Hematopoietic multipotent progenitor cell (in vitro differentiated cells): ENCODE measurements at regions not wholly inside any gene's neighbourhood (a gene's known extent, or its start where the extent isn't known, plus 50 kb on each side); places are given as distances from the start of the nearest gene placed in this dataset.

ENCODE experiments used
- DNase-seq, 3 donors: peaks; one replicate each; pipeline ENCODE4 v3.0.0-alpha.2; 2011 to 2015; ENCODE audit warnings: low read depth in 2 of 3, low spot score in 2 of 3

GRCh38 chr10:64265961-64266360 is 744.8 kb downstream of the REEP3 start:
- no peak for DNase-seq

DNA sequence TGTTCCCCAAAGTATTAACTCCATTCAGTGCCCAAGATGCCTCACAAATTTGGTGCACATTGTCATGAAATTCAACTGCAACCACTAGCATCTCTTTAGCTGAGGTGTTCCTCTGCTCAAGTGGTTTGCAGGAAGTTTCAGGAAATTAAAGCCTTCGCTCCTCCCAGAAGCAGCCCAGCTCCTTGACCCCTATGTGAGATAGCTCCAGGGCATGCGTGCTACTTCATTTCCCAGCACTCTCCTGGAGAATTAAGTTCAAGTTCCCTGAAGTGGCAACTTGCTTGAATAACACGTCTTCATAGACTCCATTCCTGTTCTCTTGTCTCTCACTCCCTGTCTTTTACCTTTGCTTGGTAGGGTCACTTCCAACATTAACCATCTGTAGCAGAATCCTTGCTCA is 750.3 kb downstream of the REEP3 start:
- DNase-seq: no peak

GRCh38 chr10:64271983-64272382 is 750.8 kb downstream of the REEP3 start:
- no peak for DNase-seq

- DNase-seq: no peak
Measured at GRCh38 chr10:64275001-64275400, 753.8 kb downstream of the REEP3 start.

DNA sequence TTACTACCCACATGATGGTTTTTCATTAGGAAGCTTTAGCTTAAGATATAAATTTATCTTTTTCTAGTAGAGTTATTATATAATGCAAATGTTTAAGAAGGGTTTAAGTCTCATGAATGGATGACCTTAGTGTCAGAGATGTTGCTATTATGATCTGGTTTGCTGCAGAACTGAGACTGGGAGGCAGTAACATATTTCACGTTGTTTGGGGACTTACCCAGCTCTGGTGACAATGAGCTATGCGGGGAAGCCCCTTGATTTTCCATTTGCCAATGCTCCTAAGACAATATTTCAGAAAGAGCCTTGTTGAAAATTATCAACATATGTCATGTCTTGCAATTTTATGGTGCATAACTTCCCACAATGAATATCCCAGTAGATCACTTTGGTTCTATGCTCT is 754.6 kb downstream of the REEP3 start:
- no peak for DNase-seq

- no peak for DNase-seq
Measured at GRCh38 chr10:64277536-64277935, 756.3 kb downstream of the REEP3 start.

- DNase-seq: no peak
Measured at GRCh38 chr10:64283621-64284020, 762.4 kb downstream of the REEP3 start.

DNA sequence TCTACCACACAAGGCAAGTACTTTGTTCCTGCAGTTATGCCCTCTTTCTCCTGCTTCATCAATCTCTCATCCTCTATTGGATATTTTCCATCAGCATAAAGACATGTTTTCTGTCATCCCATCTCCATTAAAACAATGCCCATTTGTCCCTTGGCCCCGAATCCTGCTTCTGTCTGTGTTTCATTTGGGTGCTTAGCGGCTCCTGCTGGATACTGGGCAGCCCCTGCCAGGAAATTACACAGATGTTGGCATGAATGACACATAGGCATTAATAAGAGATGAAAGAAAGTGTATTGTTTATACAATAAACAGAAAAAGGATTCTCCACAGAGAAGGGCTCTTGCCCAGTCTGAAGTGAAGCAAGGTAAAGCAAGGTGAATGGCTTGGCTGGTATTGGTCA is 765.3 kb downstream of the REEP3 start:
- no peak for DNase-seq

DNA sequence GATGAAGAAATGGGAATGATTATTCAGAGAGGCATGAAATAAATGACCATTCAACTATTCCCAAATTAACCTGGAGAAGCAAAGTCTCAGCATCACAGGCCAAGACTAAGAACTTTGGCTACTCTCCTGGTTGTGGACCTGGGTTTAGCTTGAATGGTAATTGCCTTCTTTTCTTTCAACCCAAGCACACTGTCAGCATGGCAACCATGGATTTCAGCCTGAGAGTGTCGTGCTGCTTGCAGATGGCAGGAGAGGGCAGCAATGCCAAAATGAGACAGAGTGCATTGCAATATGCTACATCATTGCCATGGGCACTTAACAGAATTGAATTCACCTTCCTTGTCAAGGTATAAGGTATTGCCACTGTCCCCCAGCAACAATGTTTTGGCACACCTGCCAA is 767.2 kb downstream of the REEP3 start:
- no peak for DNase-seq

DNA sequence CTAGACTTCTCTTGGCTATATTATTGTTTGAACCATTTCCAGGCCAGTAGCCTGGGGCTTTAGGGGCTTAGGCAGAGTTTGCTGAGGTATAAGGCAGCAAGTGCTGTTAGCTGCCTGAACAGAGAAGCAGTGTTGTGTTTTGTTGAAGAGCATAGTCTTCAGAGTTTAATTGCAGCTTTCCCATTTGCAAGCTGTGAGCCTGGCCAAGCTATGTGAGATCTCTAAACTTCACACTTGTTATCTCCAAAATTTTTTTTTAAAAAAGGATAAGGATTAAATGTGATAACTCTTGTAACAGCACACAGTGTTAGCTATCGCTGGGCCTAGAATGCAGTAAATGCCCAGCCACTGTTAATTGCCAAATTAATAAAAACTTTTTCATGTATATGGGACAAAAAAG is 782.4 kb downstream of the REEP3 start:
- DNase-seq: no peak

- no peak for DNase-seq
Measured at GRCh38 chr10:64306729-64307327, 785.6 kb downstream of the REEP3 start.

- DNase-seq: no peak
Measured at GRCh38 chr10:64312876-64313275, 791.7 kb downstream of the REEP3 start.

GRCh38 chr10:64313967-64314366 is 792.8 kb downstream of the REEP3 start:
- DNase-seq: no peak

GRCh38 chr10:64316416-64316815 is 795.2 kb downstream of the REEP3 start:
- no peak for DNase-seq

DNA sequence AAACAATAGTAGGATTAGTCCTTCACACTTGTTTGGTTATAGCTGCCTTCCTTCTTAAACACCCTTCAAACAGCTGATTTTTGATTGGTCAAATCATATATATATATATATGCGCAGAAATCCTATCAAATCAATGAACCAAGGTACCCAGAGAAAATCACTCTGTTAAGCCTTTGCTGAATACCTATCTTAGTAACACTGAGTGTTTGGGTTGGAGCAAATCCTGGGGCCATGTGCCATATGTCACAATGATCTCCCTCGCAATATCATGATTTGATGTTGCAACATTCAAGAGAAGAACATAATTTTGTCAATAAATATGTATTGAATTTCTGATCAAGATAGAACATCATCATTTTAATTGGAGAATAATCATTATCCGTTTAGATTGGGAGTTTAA is 795.6 kb downstream of the REEP3 start:
- DNase-seq: no peak

DNA sequence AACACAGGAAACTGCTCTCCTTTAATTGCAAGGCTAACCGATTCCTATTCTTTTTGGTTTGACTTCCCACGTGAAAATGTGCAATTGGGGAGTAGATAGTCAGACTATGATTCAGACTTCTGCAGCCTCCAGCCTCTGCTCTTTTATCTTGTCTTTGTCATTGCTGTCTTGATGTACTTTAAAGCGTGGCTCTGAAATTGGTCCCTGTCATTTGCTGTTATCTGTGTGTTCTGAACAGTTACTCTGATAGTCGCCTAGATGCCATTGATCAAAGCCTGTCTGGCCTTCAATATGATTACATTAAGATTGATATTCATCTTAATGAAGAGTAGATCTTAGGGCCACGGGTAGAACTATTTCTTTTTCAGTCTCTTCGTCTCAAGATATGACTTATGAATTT is 799.2 kb downstream of the REEP3 start:
- DNase-seq: no peak

DNA sequence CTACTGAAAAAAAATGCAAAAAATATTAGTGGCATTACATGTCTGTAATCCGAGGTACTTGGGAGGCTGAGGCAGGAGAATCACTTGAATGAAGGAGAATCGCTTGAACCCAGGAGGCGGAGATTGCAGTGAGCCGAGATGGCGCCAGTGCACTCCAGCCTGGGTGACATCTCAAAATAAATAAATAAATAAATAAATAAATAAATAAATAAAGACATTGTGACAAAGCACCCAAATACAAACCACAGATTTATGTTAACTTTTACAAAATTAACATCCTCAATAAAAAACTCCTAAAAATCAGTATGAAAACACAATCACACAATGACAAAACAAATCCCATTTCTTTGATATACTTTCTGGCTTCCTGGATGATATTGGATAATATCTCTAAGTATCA is 808.3 kb downstream of the REEP3 start:
- no peak for DNase-seq

- DNase-seq: no peak
Measured at GRCh38 chr10:64332551-64332950, 811.4 kb downstream of the REEP3 start.

- DNase-seq: no peak
Measured at GRCh38 chr10:64334084-64334483, 812.9 kb downstream of the REEP3 start.

DNA sequence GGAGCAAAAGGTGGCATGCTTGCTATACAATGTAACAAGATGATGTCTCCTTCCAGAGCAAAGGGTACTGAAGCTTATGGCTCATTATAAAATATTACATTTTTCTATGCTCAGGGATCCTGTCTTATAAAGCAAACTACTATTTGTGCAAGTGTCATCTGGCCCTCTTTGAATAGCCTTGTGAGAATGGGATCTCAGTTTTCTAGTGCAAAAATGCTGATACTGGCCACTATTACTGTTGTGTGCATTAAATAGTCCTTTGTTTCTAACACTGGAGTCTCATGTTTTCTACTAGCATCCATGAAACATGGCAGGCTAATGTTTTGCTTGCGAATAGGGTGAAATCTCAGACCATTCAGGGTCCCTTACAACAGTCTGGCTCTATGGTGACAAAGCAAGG is 823.0 kb downstream of the REEP3 start:
- no peak for DNase-seq

DNA sequence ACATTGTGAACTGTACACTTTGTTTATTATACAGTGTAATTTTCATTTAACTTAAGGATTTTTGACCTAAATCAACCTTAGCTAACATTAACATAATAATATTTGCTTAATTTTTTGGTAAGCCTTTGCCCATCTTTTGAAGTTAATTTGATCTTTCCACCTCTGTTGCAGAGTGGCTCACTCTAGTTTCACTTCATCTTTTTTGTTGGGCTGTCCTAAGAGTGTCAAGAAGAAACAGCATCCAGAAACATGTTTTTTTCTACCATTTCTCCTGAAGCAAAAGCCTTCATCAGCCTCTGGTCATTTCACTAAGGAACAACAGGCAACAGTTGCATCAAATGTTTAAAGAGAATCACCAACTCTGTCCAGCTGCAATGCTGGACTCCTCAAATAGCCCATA is 824.7 kb downstream of the REEP3 start:
- no peak for DNase-seq

DNA sequence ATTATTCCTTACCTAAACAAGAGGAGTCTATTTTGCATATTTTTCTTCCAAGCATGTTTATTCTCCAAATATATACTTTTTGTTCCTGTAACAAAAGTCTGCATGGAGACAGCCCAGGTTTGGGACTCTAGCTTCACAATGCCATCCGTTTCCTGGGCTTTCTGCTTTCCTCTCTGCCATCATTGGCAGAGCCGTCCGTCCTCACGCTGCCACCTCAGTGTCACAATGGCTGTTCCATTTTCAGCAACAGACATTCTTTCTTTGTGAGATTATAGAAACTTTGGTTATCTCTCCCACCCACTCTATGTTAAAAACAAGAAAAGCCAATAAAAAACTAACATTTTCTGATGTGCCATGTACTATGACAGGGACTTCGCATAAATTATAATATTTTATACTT is 825.2 kb downstream of the REEP3 start:
- DNase-seq: no peak

DNA sequence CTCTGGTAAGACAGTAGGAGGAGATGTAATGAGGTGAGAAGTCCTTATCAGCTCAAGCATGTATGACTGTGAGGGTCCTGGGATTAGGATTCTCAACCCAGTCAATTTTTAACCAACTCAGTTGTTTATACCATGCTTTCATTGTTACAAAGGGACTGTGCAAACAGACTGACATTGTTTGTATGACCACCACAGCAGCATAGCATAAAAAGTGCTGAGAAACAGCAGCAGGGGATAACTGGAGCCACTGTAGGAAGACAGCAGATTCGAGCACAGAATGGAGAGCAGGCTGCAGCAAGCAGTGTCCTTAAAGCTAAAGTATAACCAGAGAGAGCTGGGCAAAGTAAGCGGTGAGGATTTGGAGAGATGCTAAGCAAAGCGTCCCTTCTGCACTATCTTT is 829.5 kb downstream of the REEP3 start:
- DNase-seq: no peak
